ENCODE measurements at regions not wholly inside any gene's neighbourhood (a gene's known extent, or its start where the extent isn't known, plus 50 kb on each side); places are given as distances from the start of the nearest gene placed in this dataset.

GRCh38 chr15:53458736-53459135, 300.7 kb downstream of the WDR72 start:
- intact Hi-C loops (cut with micrococcal nuclease; ENCODE audit: unreplicated experiment) (loop anchor here (5.0 kb wide), 1 partner anchor 91 kb away; no protein-coding TSS in a partner anchor), in situ Hi-C loops (cut with HindIII; ENCODE audit: low pct_unique_long_range_greater_than_20kb, low sequenced_read_pairs) (no loop called here)
- no peaks in the 10 kb centered on the region for H3K36me3 ChIP-seq (ENCODE audit: control insufficient read depth, insufficient read depth, low read length)
- no peak overlapping the region for H3K4me3 ChIP-seq (ENCODE audit: low read depth in 2 of 2, low read length in 2 of 2)
- CTCF ChIA-PET = no interaction called here
- POLR2A ChIA-PET = no interaction called here
- no TSS peak for BruUV-seq (replicated peaks)
- no peaks in the 10 kb centered on the region for H3K4me1 ChIP-seq (ENCODE audit: control insufficient read depth, insufficient read depth, low read length)
- no peaks in the 10 kb centered on the region for H3K9me3 ChIP-seq (ENCODE audit: control insufficient read depth, insufficient read depth, low read depth, low read length)
- ATAC-seq (no peak), DNase-seq (ENCODE audit: low read depth, low spot score) (no peak)
- no peaks in the 10 kb centered on the region for H3K27me3 ChIP-seq (ENCODE audit: control insufficient read depth, insufficient read depth, low read length)
- TF ChIP-seq CTCF (IDR thresholded peaks at IDR 0.05) (no peak), TCF7L2 (IDR thresholded peaks at IDR 0.05; ENCODE audit: low read depth, low read length) (no peak), POLR2AphosphoS5 (IDR thresholded peaks at IDR 0.05; ENCODE audit: low read depth, low read length) (no peak), SIN3A (IDR thresholded peaks at IDR 0.05; ENCODE audit: borderline replicate concordance, insufficient read depth, low read depth, low read length) (no peak), REST (IDR thresholded peaks at IDR 0.05; ENCODE audit: insufficient read depth in 1 of 2, low read depth in 2 of 2, low read length in 1 of 2) (no peak)
- H3K27ac ChIP-seq (ENCODE audit: low read length) = no peak overlapping the region

- Histone ChIP-seq H3K27me3 (ENCODE audit: control insufficient read depth, insufficient read depth, low read length) (no peaks in the 10 kb centered on the region), H3K36me3 (ENCODE audit: control insufficient read depth, insufficient read depth, low read length) (no peaks in the 10 kb centered on the region), H3K4me3 (ENCODE audit: low read depth in 2 of 2, low read length in 2 of 2) (no peak overlapping the region), H3K4me1 (ENCODE audit: control insufficient read depth, insufficient read depth, low read length) (no peaks in the 10 kb centered on the region), H3K27ac (ENCODE audit: low read length) (no peak overlapping the region), H3K9me3 (ENCODE audit: control insufficient read depth, insufficient read depth, low read depth, low read length) (no peaks in the 10 kb centered on the region)
- no peak for ATAC-seq
- ChIA-PET CTCF (no interaction called here), POLR2A (interaction anchor here (0.7 kb wide), 1 partner anchor 1656 kb away, joined by 4 read pairs; no protein-coding TSS in a partner anchor)
- no peak for DNase-seq (ENCODE audit: low read depth, low spot score)
- BruUV-seq (replicated peaks) = no TSS peak
- TF ChIP-seq REST (IDR thresholded peaks at IDR 0.05; ENCODE audit: insufficient read depth in 1 of 2, low read depth in 2 of 2, low read length in 1 of 2) = no peak
- TF ChIP-seq POLR2AphosphoS5 (IDR thresholded peaks at IDR 0.05; ENCODE audit: low read depth, low read length) = no peak
- no peak for TF ChIP-seq SIN3A (IDR thresholded peaks at IDR 0.05; ENCODE audit: borderline replicate concordance, insufficient read depth, low read depth, low read length)
- in situ Hi-C loops (cut with HindIII; ENCODE audit: low pct_unique_long_range_greater_than_20kb, low sequenced_read_pairs) = no loop called here
- intact Hi-C loops (cut with micrococcal nuclease; ENCODE audit: unreplicated experiment) = loop anchor here (5.0 kb wide), 1 partner anchor 90 kb away; no protein-coding TSS in a partner anchor
Observed at GRCh38 chr15:53457479-53457878, 302.0 kb downstream of the WDR72 start.
